Activated T-cell treated with anti-CD3 and anti-CD28 coated beads, Interleukin-2, amount 50 U/mL, for 72 hours (primary cell): ENCODE measurements at regions not wholly inside any gene's neighbourhood (a gene's known extent, or its start where the extent isn't known, plus 50 kb on each side); places are given as distances from the start of the nearest gene placed in this dataset.

Experiments
- ATAC-seq, 2 donors: fragments of 150-1000 bp; cut with Tn5 transposase; replicated peaks in 1 of 2; 2 replicates each; pipeline ENCODE4 v1.10.0; 2021; ENCODE audit warnings: moderate library complexity in 2 of 2, mild to moderate bottlenecking in 1 of 2
- DNase-seq, 2 donors: peaks; one replicate each; pipeline ENCODE4 v3.0.0; 2021 to 2022; ENCODE audit warnings: mixed read lengths in 1 of 2
- H3K27ac Mint-ChIP-seq: one replicate; pipeline ENCODE4 v1.8.0; 2022; ENCODE audit warnings: mild to moderate bottlenecking, moderate library complexity, mixed read lengths
- H3K27me3 Mint-ChIP-seq: one replicate; pipeline ENCODE4 v1.8.0; 2022; ENCODE audit warnings: low read depth, mixed read lengths
- H3K36me3 Mint-ChIP-seq, 2 donors: one replicate each; pipeline ENCODE4 v1.8.0; 2022; ENCODE audit warnings: mixed read lengths in 2 of 2, mild to moderate bottlenecking in 1 of 2; ENCODE audit not compliant: insufficient read depth in 2 of 2
- H3K4me1 Mint-ChIP-seq: one replicate; pipeline ENCODE4 v1.8.0; 2022; ENCODE audit warnings: low read depth, mixed read lengths
- H3K4me3 Mint-ChIP-seq, 2 donors: one replicate each; pipeline ENCODE4 v1.8.0; 2022; ENCODE audit warnings: mild to moderate bottlenecking in 2 of 2, mixed read lengths in 2 of 2, moderate library complexity in 2 of 2
- H3K9me3 Mint-ChIP-seq, 2 donors: one replicate each; pipeline ENCODE4 v1.8.0; 2022; ENCODE audit warnings: mixed read lengths in 2 of 2

GRCh38 chr1:90836345-90836679 is 119.2 kb upstream of the BARHL2 start:
- DNase-seq (no peak), ATAC-seq (no peak)
- H3K9me3 Mint-ChIP-seq = no peaks in the 10 kb centered on the region
- peaks cover 45% of the 10 kb centered on the region for H3K4me1 Mint-ChIP-seq
- H3K27me3 Mint-ChIP-seq = peaks cover 87% of the 10 kb centered on the region
- H3K4me3 Mint-ChIP-seq = peak overlapping the region; percentile 52 to 56
- H3K36me3 Mint-ChIP-seq = peaks cover 2 to 6% of the 10 kb centered on the region in 2 donors
- H3K27ac Mint-ChIP-seq = peak overlapping the region; percentile 88

- Mint-ChIP-seq H3K27ac (no peak overlapping the region), H3K9me3 (no peaks in the 10 kb centered on the region), H3K27me3 (peaks cover 87% of the 10 kb centered on the region), H3K4me1 (peaks cover 45% of the 10 kb centered on the region), H3K4me3 (peak overlapping the region; percentile 63 to 76), H3K36me3 (peaks cover 2 to 6% of the 10 kb centered on the region in 2 donors)
- no peak for DNase-seq
- ATAC-seq = peak; percentile 8 to 14
These were observed 118.7 kb upstream of the BARHL2 start for GRCh38 chr1:90835661-90836344.

- ATAC-seq (peak; percentile 87 to 91), DNase-seq (peak; percentile 36 to 39)
- Mint-ChIP-seq H3K27me3 (peaks cover 86% of the 10 kb centered on the region), H3K27ac (peak overlapping the region; percentile 6), H3K36me3 (peaks cover 0 to 6% of the 10 kb centered on the region in 2 donors), H3K4me1 (peaks cover 38% of the 10 kb centered on the region), H3K9me3 (no peaks in the 10 kb centered on the region), H3K4me3 (peak overlapping the region; percentile 63 to 76)
These were observed 118.0 kb upstream of the BARHL2 start for GRCh38 chr1:90834886-90835660.

- peaks cover 32% of the 10 kb centered on the region for H3K4me1 Mint-ChIP-seq
- no peak for DNase-seq
- peak overlapping the region; percentile 63 to 76 for H3K4me3 Mint-ChIP-seq
- peak in 1 of 2 donors; percentile 20 for ATAC-seq
- H3K27me3 Mint-ChIP-seq = peaks cover 86% of the 10 kb centered on the region
- H3K9me3 Mint-ChIP-seq = no peaks in the 10 kb centered on the region
- H3K36me3 Mint-ChIP-seq = peaks cover 0 to 6% of the 10 kb centered on the region in 2 donors
- peak overlapping the region; percentile 6 for H3K27ac Mint-ChIP-seq
These were observed 117.3 kb upstream of the BARHL2 start for GRCh38 chr1:90834354-90834885.

GRCh38 chr1:90833466-90834110 is 116.5 kb upstream of the BARHL2 start:
- H3K9me3 Mint-ChIP-seq = no peaks in the 10 kb centered on the region
- H3K4me3 Mint-ChIP-seq = no peak overlapping the region
- peaks cover 26% of the 10 kb centered on the region for H3K4me1 Mint-ChIP-seq
- H3K36me3 Mint-ChIP-seq = peaks cover 0 to 6% of the 10 kb centered on the region in 2 donors
- no peak overlapping the region for H3K27ac Mint-ChIP-seq
- DNase-seq (no peak), ATAC-seq (no peak)
- peaks cover 86% of the 10 kb centered on the region for H3K27me3 Mint-ChIP-seq

- peaks cover 26% of the 10 kb centered on the region for H3K4me1 Mint-ChIP-seq
- peak in 1 of 2 donors; percentile 31 for ATAC-seq
- H3K27me3 Mint-ChIP-seq = peaks cover 90% of the 10 kb centered on the region
- no peak overlapping the region for H3K4me3 Mint-ChIP-seq
- H3K27ac Mint-ChIP-seq = no peak overlapping the region
- no peaks in the 10 kb centered on the region for H3K9me3 Mint-ChIP-seq
- peaks cover 0 to 6% of the 10 kb centered on the region in 2 donors for H3K36me3 Mint-ChIP-seq
- DNase-seq = no peak
These were observed 114.8 kb upstream of the BARHL2 start for GRCh38 chr1:90831910-90832309.

- H3K27me3 Mint-ChIP-seq = peaks cover 75% of the 10 kb centered on the region
- no peaks in the 10 kb centered on the region for H3K36me3 Mint-ChIP-seq
- no peaks in the 10 kb centered on the region for H3K9me3 Mint-ChIP-seq
- H3K4me3 Mint-ChIP-seq = no peak overlapping the region
- no peak overlapping the region for H3K27ac Mint-ChIP-seq
- H3K4me1 Mint-ChIP-seq = peaks cover under 1% of the 10 kb centered on the region
- DNase-seq (no peak), ATAC-seq (no peak)
These were observed 109.7 kb upstream of the BARHL2 start for GRCh38 chr1:90826834-90827233.

- DNase-seq (no peak), ATAC-seq (no peak)
- no peak overlapping the region for H3K27ac Mint-ChIP-seq
- peaks cover 70% of the 10 kb centered on the region for H3K27me3 Mint-ChIP-seq
- H3K36me3 Mint-ChIP-seq = no peaks in the 10 kb centered on the region
- H3K4me3 Mint-ChIP-seq = no peak overlapping the region
- H3K4me1 Mint-ChIP-seq = no peaks in the 10 kb centered on the region
- no peaks in the 10 kb centered on the region for H3K9me3 Mint-ChIP-seq
These were observed 108.9 kb upstream of the BARHL2 start for GRCh38 chr1:90826024-90826423.

- no peaks in the 10 kb centered on the region for H3K4me1 Mint-ChIP-seq
- no peaks in the 10 kb centered on the region for H3K36me3 Mint-ChIP-seq
- no peak overlapping the region for H3K27ac Mint-ChIP-seq
- H3K9me3 Mint-ChIP-seq = no peaks in the 10 kb centered on the region
- no peak for DNase-seq
- ATAC-seq = no peak
- H3K4me3 Mint-ChIP-seq = no peak overlapping the region
- peaks cover 57% of the 10 kb centered on the region for H3K27me3 Mint-ChIP-seq
These were observed 107.4 kb upstream of the BARHL2 start for GRCh38 chr1:90824551-90824950.

- DNase-seq (no peak), ATAC-seq (no peak)
- H3K9me3 Mint-ChIP-seq = no peaks in the 10 kb centered on the region
- no peaks in the 10 kb centered on the region for H3K4me1 Mint-ChIP-seq
- no peak overlapping the region for H3K4me3 Mint-ChIP-seq
- peaks cover 48% of the 10 kb centered on the region for H3K27me3 Mint-ChIP-seq
- no peaks in the 10 kb centered on the region for H3K36me3 Mint-ChIP-seq
- no peak overlapping the region for H3K27ac Mint-ChIP-seq
These were observed 106.6 kb upstream of the BARHL2 start for GRCh38 chr1:90823686-90824085.

- Mint-ChIP-seq H3K4me1 (no peaks in the 10 kb centered on the region), H3K9me3 (peaks cover 0 to 3% of the 10 kb centered on the region in 2 donors), H3K4me3 (no peak overlapping the region), H3K36me3 (no peaks in the 10 kb centered on the region), H3K27ac (no peak overlapping the region), H3K27me3 (peaks cover 39% of the 10 kb centered on the region)
- DNase-seq = no peak
- ATAC-seq = no peak
These were observed 104.8 kb upstream of the BARHL2 start for GRCh38 chr1:90821788-90822359.

GRCh38 chr1:90821152-90821787 is 104.2 kb upstream of the BARHL2 start:
- Mint-ChIP-seq H3K4me3 (no peak overlapping the region), H3K9me3 (peaks cover 0 to 3% of the 10 kb centered on the region in 2 donors), H3K27ac (no peak overlapping the region), H3K36me3 (no peaks in the 10 kb centered on the region), H3K4me1 (no peaks in the 10 kb centered on the region), H3K27me3 (peaks cover 41% of the 10 kb centered on the region)
- no peak for DNase-seq
- no peak for ATAC-seq
